Lung microvascular endothelial cell (primary cell): ENCODE measurements at regions not wholly inside any gene's neighbourhood (a gene's known extent, or its start where the extent isn't known, plus 50 kb on each side); places are given as distances from the start of the nearest gene placed in this dataset.
"Not testable (repeated sequence)": the region's sequence is repeated elsewhere in the genome, so short reads cannot be mapped to it uniquely, and the experiment has no call there.

Experiments used
- DNase-seq, 2 donors: peaks; one replicate each; pipeline versions ENCODE4 v3.0.0 to v3.0.0-alpha.2; 2010; ENCODE audit warnings: low read depth in 2 of 2

- no peak for DNase-seq
These were observed 138.0 kb upstream of the TOP1 start for GRCh38 chr20:40890635-40891034.

- DNase-seq: no peak
These were observed 137.3 kb upstream of the TOP1 start for GRCh38 chr20:40891351-40891750.

GRCh38 chr20:40892642-40893041, 136.0 kb upstream of the TOP1 start:
- no peak for DNase-seq

- no peak for DNase-seq
These were observed 134.9 kb upstream of the TOP1 start for GRCh38 chr20:40893610-40894236.

- DNase-seq: no peak
These were observed 134.4 kb upstream of the TOP1 start for GRCh38 chr20:40894237-40894630.

- no peak for DNase-seq
These were observed 133.4 kb upstream of the TOP1 start for GRCh38 chr20:40895182-40895581.

GRCh38 chr20:40896814-40897700, 131.6 kb upstream of the TOP1 start:
- DNase-seq: no peak

- DNase-seq: no peak
These were observed 129.3 kb upstream of the TOP1 start for GRCh38 chr20:40899344-40899743.

GRCh38 chr20:40900666-40901215, 127.9 kb upstream of the TOP1 start:
- DNase-seq: no peak

GRCh38 chr20:40902661-40903060, 126.0 kb upstream of the TOP1 start:
- DNase-seq: no peak

GRCh38 chr20:40908309-40908708, 120.3 kb upstream of the TOP1 start:
- no peak for DNase-seq

GRCh38 chr20:40909489-40909888, 119.1 kb upstream of the TOP1 start:
- DNase-seq: not testable (repeated sequence)

GRCh38 chr20:40910436-40910835, 118.2 kb upstream of the TOP1 start:
- not testable (repeated sequence) for DNase-seq

- not testable (repeated sequence) for DNase-seq
These were observed 117.5 kb upstream of the TOP1 start for GRCh38 chr20:40911152-40911551.

GRCh38 chr20:40913224-40914185, 115.1 kb upstream of the TOP1 start:
- DNase-seq: no peak

- no peak for DNase-seq
These were observed 112.9 kb upstream of the TOP1 start for GRCh38 chr20:40915756-40916155.

- DNase-seq: no peak
These were observed 112.3 kb upstream of the TOP1 start for GRCh38 chr20:40916276-40916675.

GRCh38 chr20:40920291-40920690, 108.3 kb upstream of the TOP1 start:
- no peak for DNase-seq

GRCh38 chr20:40922865-40923264, 105.8 kb upstream of the TOP1 start:
- no peak for DNase-seq

- DNase-seq: no peak
These were observed 102.7 kb upstream of the TOP1 start for GRCh38 chr20:40925829-40926510.

GRCh38 chr20:40926928-40927327, 101.7 kb upstream of the TOP1 start:
- DNase-seq: no peak
